ENCODE measurements at regions not wholly inside any gene's neighbourhood (a gene's known extent, or its start where the extent isn't known, plus 50 kb on each side); places are given as distances from the start of the nearest gene placed in this dataset.

DNA sequence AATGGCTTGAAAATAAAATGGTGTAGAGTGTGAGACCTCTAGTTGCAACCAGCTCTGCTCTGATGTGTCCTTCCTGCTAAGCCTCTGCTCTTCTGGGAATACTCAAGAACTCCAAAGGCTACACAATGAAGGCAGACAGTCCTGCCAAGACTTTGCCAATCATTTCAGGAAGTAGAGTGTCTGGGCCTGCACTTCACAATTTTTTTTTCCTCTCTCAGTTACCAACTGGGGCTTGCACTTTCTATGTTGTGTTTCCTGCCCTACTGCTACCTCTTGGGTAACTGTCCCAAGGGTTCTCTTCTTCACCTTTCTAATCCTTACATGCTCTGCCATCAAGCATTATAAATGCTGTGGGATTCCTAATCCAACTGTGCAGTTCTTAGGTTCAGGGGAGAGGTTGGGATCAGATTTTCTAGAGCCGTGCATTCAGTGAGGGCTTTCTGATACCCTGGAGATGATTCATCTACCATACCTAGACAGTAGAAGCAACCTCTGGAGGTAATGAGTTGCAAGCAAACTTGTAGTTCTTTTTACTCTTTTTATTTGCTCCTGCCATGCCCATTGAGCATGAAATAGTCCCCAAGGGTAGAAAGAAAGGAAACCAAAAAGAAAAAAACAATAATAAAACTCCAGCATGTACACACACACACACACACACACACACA lies 365.9 kb downstream of the MLLT3 start:
- TF ChIP-seq, protein P1, sequence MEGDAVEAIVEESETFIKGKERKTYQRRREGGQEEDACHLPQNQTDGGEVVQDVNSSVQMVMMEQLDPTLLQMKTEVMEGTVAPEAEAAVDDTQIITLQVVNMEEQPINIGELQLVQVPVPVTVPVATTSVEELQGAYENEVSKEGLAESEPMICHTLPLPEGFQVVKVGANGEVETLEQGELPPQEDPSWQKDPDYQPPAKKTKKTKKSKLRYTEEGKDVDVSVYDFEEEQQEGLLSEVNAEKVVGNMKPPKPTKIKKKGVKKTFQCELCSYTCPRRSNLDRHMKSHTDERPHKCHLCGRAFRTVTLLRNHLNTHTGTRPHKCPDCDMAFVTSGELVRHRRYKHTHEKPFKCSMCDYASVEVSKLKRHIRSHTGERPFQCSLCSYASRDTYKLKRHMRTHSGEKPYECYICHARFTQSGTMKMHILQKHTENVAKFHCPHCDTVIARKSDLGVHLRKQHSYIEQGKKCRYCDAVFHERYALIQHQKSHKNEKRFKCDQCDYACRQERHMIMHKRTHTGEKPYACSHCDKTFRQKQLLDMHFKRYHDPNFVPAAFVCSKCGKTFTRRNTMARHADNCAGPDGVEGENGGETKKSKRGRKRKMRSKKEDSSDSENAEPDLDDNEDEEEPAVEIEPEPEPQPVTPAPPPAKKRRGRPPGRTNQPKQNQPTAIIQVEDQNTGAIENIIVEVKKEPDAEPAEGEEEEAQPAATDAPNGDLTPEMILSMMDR (IDR thresholded peaks at IDR 0.05; ENCODE audit: extremely low read depth in 1 of 2, insufficient read depth in 1 of 2, low read depth in 1 of 2, low read length in 2 of 2) = no peak
- no peak for TF ChIP-seq POLR2AphosphoS5 (IDR thresholded peaks at IDR 0.05; ENCODE audit: insufficient read depth, low read depth, low read length)

Data from endothelial cell of umbilical vein (primary cell).